AG10803 (cell line): ENCODE measurements at regions not wholly inside any gene's neighbourhood (a gene's known extent, or its start where the extent isn't known, plus 50 kb on each side); places are given as distances from the start of the nearest gene placed in this dataset.

Experiments used
- DNase-seq: peaks from one replicate; pipeline ENCODE4 v3.0.0; 2010; ENCODE audit warnings: low read depth
- H3K4me3 ChIP-seq: 2 replicates; pipeline ENCODE4 v1.5.1; 2011; ENCODE audit warnings: mild to moderate bottlenecking, low read length, control low read depth
- CTCF ChIP-seq: conservative IDR thresholded peaks from 2 replicates; pipeline ENCODE4 v1.5.1; 2011; ENCODE audit warnings: mild to moderate bottlenecking, low read length, control low read depth, inconsistent platforms

- peak; percentile 84 for DNase-seq
- peak; percentile 96 for TF ChIP-seq CTCF
- H3K4me3 ChIP-seq: no peak overlapping the region
These were observed 1335.0 kb downstream of the BRD1 start for GRCh38 chr22:48492366-48493320.

- peak; percentile 64 for DNase-seq
- H3K4me3 ChIP-seq: peak overlapping the region; percentile 73
- TF ChIP-seq CTCF: no peak
These were observed 1336.2 kb downstream of the BRD1 start for GRCh38 chr22:48491451-48491941.

- no peak for TF ChIP-seq CTCF
- peak overlapping the region; percentile 73 for H3K4me3 ChIP-seq
- no peak for DNase-seq
These were observed 1336.9 kb downstream of the BRD1 start for GRCh38 chr22:48490500-48491411.

- TF ChIP-seq CTCF: no peak
- DNase-seq: peak; percentile 44
- peak overlapping the region; percentile 73 for H3K4me3 ChIP-seq
These were observed 1337.8 kb downstream of the BRD1 start for GRCh38 chr22:48489551-48490499.

- H3K4me3 ChIP-seq: peak overlapping the region; percentile 73
- no peak for DNase-seq
- no peak for TF ChIP-seq CTCF
These were observed 1338.8 kb downstream of the BRD1 start for GRCh38 chr22:48488611-48489511.

GRCh38 chr22:48488149-48488551 is 1339.5 kb downstream of the BRD1 start:
- TF ChIP-seq CTCF: peak; percentile 46
- DNase-seq: peak; percentile 39
- peak overlapping the region; percentile 45 for H3K4me3 ChIP-seq
